Liver (tissue), 8 donors: ENCODE measurements at regions not wholly inside any gene's neighbourhood (a gene's known extent, or its start where the extent isn't known, plus 50 kb on each side); places are given as distances from the start of the nearest gene placed in this dataset.

ENCODE experiments used
- DNase-seq: peaks from one replicate; pipeline ENCODE4 v3.0.0-alpha.2; 2017; ENCODE audit warnings: low spot score
- H3K27ac ChIP-seq, 2 donors: one replicate each; pipeline ENCODE4 v1.7.0; 2013; ENCODE audit warnings: inconsistent platforms in 2 of 2, low read length in 2 of 2, control low read depth in 1 of 2, low read depth in 1 of 2, mild to moderate bottlenecking in 1 of 2
- H3K27me3 ChIP-seq, 4 donors: one replicate each; pipeline versions ENCODE4 v1.6.1 to v1.7.0; 2013; ENCODE audit warnings: low read length in 3 of 4, inconsistent platforms in 1 of 4, mild to moderate bottlenecking in 1 of 4, moderate library complexity in 1 of 4; ENCODE audit not compliant: control insufficient read depth in 4 of 4, insufficient read depth in 4 of 4
- H3K36me3 ChIP-seq, 4 donors: one replicate each; pipeline versions ENCODE4 v1.6.1 to v1.7.0; 2013; ENCODE audit warnings: low read length in 3 of 4, mild to moderate bottlenecking in 3 of 4, low read depth in 1 of 4, moderate library complexity in 1 of 4; ENCODE audit not compliant: control insufficient read depth in 4 of 4, insufficient read depth in 3 of 4
- H3K4me1 ChIP-seq, 4 donors: one replicate each; pipeline versions ENCODE4 v1.6.1 to v1.7.0; 2013; ENCODE audit warnings: low read length in 3 of 4, mild to moderate bottlenecking in 3 of 4, moderate library complexity in 1 of 4; ENCODE audit not compliant: control insufficient read depth in 4 of 4, insufficient read depth in 4 of 4
- H3K4me3 ChIP-seq, 3 donors: one replicate each; pipeline versions ENCODE4 v1.6.1 to v1.7.0; 2013; ENCODE audit warnings: low read length in 3 of 3, control low read depth in 1 of 3, low read depth in 1 of 3, mild to moderate bottlenecking in 1 of 3
- H3K9ac ChIP-seq, 2 donors: one replicate each; pipeline ENCODE4 v1.7.0; 2013; ENCODE audit warnings: low read length in 2 of 2, mild to moderate bottlenecking in 2 of 2, moderate library complexity in 2 of 2, control low read depth in 1 of 2, low read depth in 1 of 2
- H3K9me3 ChIP-seq, 4 donors: one replicate each; pipeline versions ENCODE4 v1.6.1 to v1.7.0; 2013; ENCODE audit warnings: low read length in 3 of 4; ENCODE audit not compliant: control insufficient read depth in 4 of 4
- EGR1 ChIP-seq, 2 donors: IDR thresholded peaks; 2 replicates each; pipeline ENCODE4 v1.6.1; 2016 to 2018; ENCODE audit warnings: antibody characterized with exemption in 2 of 2, low read depth in 2 of 2
- FOXA1 ChIP-seq: IDR thresholded peaks from 2 replicates; pipeline ENCODE4 v1.6.1; 2016; ENCODE audit warnings: antibody characterized with exemption
- FOXA2 ChIP-seq: IDR thresholded peaks from 2 replicates; pipeline ENCODE4 v1.6.1; 2016; ENCODE audit warnings: antibody characterized with exemption
- GABPA ChIP-seq, 2 donors: IDR thresholded peaks in 1 of 2; conservative IDR thresholded peaks in 1 of 2; 2 replicates each; pipeline ENCODE4 v1.6.1; 2016; ENCODE audit warnings: antibody characterized with exemption in 2 of 2, mild to moderate bottlenecking in 1 of 2, moderate library complexity in 1 of 2
- HNF4A ChIP-seq, 2 donors: conservative IDR thresholded peaks; 2 replicates each; pipeline ENCODE4 v1.6.1; 2016; ENCODE audit warnings: antibody characterized with exemption in 2 of 2, mild to moderate bottlenecking in 2 of 2
- HNF4G ChIP-seq: IDR thresholded peaks from 2 replicates; pipeline ENCODE4 v1.6.1; 2016; ENCODE audit warnings: antibody characterized with exemption
- JUND ChIP-seq, 2 donors: IDR thresholded peaks; 2 replicates each; pipeline ENCODE4 v1.6.1; 2016; ENCODE audit warnings: antibody characterized with exemption in 2 of 2
- NR2F2 ChIP-seq: IDR thresholded peaks from 2 replicates; pipeline ENCODE4 v1.6.1; 2016; ENCODE audit warnings: antibody characterized with exemption
- RAD21 ChIP-seq, 2 donors: IDR thresholded peaks; 2 replicates each; pipeline ENCODE4 v1.6.1; 2016; ENCODE audit warnings: antibody characterized with exemption in 2 of 2, mild to moderate bottlenecking in 2 of 2
- RXRA ChIP-seq, 2 donors: IDR thresholded peaks; 2 replicates each; pipeline ENCODE4 v1.6.1; 2017 to 2018; ENCODE audit warnings: antibody characterized with exemption in 2 of 2, mild to moderate bottlenecking in 1 of 2
- SP1 ChIP-seq: IDR thresholded peaks from 2 replicates; pipeline ENCODE4 v1.6.1; 2018; ENCODE audit warnings: antibody characterized with exemption, mild to moderate bottlenecking
- TAF1 ChIP-seq: conservative IDR thresholded peaks from 2 replicates; pipeline ENCODE4 v1.6.1; 2016; ENCODE audit warnings: antibody characterized with exemption, mild to moderate bottlenecking
- YY1 ChIP-seq: IDR thresholded peaks from 2 replicates; pipeline ENCODE4 v1.6.1; 2016; ENCODE audit warnings: antibody characterized with exemption, mild to moderate bottlenecking
- WGBS: extraction: QIAGEN DNeasy Blood & Tissue Kit; methylation state at CpG from one replicate; pipeline ENCODE4 v1.1.7; 2013; 5-methylcytosine and 5-hydroxymethylcytosine counted together
- TF ChIP-seq, protein P1 (sequence below): IDR thresholded peaks from 2 replicates; pipeline ENCODE4 v1.6.1; 2016; ENCODE audit warnings: antibody characterized with exemption
- TF ChIP-seq, protein P2 (sequence below): fragments of 150-350 bp; IDR thresholded peaks from 2 replicates; pipeline ENCODE4 v1.5.1; 2017; ENCODE audit warnings: improper control_type of control experiment, low read depth, low read length; ENCODE audit not compliant: missing input control
- TF ChIP-seq, protein P3 (sequence below): IDR thresholded peaks from 2 replicates; pipeline ENCODE4 v1.6.1; 2016; ENCODE audit warnings: antibody characterized with exemption, mild to moderate bottlenecking
- TF ChIP-seq, protein P4 (sequence below): IDR thresholded peaks from 2 replicates; pipeline ENCODE4 v1.6.1; 2016; ENCODE audit warnings: antibody characterized with exemption
- TF ChIP-seq, protein P5 (sequence below): IDR thresholded peaks from 2 replicates; pipeline ENCODE4 v1.6.1; 2016; ENCODE audit warnings: antibody characterized with exemption
- donor health status: healthy.
- donor health status: healthy.
- donor health status: healthy.
- donor health status: healthy.
- donor health status: healthy.

DNA sequence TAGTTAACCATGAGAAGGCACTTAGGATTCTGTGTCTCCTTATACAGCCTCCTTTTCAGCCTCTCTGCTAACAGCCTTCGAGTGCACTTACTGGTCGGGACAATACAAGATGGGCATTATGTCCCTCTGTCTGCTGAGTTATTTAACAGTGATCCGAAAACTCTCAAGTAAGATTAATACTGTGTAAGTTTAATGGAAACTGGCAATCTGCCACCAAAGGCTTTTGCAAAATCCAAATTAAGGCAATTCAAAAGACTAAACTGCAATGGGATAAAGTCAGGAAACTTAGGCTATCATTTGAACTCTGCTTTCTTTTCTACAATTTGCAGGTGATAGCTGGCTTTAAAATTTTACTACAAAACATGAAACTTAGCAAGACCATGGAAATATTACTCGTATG is 477.8 kb downstream of the TFEC start:
- Histone ChIP-seq H3K36me3 (no peaks in the 10 kb centered on the region), H3K4me3 (no peak overlapping the region), H3K27me3 (peaks cover 0 to 3% (median 0%) of the 10 kb centered on the region in 4 donors), H3K27ac (no peak overlapping the region), H3K9ac (no peak overlapping the region), H3K9me3 (no peaks in the 10 kb centered on the region), H3K4me1 (no peaks in the 10 kb centered on the region)
- no peak for DNase-seq
- WGBS = 86% methylated on average over 4 of the region's 4 CpGs
- TF ChIP-seq TAF1 = no peak
- no peak for TF ChIP-seq FOXA2
- TF ChIP-seq, protein P1, sequence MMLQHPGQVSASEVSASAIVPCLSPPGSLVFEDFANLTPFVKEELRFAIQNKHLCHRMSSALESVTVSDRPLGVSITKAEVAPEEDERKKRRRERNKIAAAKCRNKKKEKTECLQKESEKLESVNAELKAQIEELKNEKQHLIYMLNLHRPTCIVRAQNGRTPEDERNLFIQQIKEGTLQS = no peak
- no peak for TF ChIP-seq JUND (IDR thresholded peaks at IDR 0.05)
- no peak for TF ChIP-seq SP1
- TF ChIP-seq, protein P2, sequence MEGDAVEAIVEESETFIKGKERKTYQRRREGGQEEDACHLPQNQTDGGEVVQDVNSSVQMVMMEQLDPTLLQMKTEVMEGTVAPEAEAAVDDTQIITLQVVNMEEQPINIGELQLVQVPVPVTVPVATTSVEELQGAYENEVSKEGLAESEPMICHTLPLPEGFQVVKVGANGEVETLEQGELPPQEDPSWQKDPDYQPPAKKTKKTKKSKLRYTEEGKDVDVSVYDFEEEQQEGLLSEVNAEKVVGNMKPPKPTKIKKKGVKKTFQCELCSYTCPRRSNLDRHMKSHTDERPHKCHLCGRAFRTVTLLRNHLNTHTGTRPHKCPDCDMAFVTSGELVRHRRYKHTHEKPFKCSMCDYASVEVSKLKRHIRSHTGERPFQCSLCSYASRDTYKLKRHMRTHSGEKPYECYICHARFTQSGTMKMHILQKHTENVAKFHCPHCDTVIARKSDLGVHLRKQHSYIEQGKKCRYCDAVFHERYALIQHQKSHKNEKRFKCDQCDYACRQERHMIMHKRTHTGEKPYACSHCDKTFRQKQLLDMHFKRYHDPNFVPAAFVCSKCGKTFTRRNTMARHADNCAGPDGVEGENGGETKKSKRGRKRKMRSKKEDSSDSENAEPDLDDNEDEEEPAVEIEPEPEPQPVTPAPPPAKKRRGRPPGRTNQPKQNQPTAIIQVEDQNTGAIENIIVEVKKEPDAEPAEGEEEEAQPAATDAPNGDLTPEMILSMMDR = no peak
- TF ChIP-seq HNF4G = no peak
- no peak for TF ChIP-seq RAD21 (IDR thresholded peaks at IDR 0.05)
- no peak for TF ChIP-seq NR2F2
- TF ChIP-seq, protein P3, sequence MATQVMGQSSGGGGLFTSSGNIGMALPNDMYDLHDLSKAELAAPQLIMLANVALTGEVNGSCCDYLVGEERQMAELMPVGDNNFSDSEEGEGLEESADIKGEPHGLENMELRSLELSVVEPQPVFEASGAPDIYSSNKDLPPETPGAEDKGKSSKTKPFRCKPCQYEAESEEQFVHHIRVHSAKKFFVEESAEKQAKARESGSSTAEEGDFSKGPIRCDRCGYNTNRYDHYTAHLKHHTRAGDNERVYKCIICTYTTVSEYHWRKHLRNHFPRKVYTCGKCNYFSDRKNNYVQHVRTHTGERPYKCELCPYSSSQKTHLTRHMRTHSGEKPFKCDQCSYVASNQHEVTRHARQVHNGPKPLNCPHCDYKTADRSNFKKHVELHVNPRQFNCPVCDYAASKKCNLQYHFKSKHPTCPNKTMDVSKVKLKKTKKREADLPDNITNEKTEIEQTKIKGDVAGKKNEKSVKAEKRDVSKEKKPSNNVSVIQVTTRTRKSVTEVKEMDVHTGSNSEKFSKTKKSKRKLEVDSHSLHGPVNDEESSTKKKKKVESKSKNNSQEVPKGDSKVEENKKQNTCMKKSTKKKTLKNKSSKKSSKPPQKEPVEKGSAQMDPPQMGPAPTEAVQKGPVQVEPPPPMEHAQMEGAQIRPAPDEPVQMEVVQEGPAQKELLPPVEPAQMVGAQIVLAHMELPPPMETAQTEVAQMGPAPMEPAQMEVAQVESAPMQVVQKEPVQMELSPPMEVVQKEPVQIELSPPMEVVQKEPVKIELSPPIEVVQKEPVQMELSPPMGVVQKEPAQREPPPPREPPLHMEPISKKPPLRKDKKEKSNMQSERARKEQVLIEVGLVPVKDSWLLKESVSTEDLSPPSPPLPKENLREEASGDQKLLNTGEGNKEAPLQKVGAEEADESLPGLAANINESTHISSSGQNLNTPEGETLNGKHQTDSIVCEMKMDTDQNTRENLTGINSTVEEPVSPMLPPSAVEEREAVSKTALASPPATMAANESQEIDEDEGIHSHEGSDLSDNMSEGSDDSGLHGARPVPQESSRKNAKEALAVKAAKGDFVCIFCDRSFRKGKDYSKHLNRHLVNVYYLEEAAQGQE = no peak

DNA sequence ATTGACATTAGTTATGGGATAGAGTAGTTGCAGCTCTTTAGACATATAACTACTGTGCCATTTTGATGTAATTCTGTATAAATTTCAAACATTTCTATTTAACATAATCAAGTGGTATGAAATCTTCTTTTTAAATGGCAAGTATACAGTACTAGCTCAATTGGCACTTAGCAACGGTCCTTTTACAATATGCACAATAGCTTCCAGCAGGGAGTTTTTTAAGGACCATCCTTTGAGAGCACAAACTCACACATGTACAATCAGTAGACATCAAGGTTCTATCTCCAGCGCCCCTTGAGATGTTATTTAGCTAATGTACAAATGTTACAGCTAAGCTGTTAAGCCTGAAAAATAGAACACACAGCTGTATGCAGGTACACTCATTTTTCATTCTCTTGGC is 480.7 kb downstream of the TFEC start:
- Histone ChIP-seq H3K4me3 (no peak overlapping the region), H3K27me3 (peaks cover 0 to 3% (median 0%) of the 10 kb centered on the region in 4 donors), H3K36me3 (no peaks in the 10 kb centered on the region), H3K4me1 (no peaks in the 10 kb centered on the region), H3K9me3 (no peaks in the 10 kb centered on the region), H3K9ac (no peak overlapping the region), H3K27ac (no peak overlapping the region)
- 81% methylated on average over 2 of the region's 2 CpGs for WGBS
- no peak for DNase-seq
- TF ChIP-seq, protein P4, sequence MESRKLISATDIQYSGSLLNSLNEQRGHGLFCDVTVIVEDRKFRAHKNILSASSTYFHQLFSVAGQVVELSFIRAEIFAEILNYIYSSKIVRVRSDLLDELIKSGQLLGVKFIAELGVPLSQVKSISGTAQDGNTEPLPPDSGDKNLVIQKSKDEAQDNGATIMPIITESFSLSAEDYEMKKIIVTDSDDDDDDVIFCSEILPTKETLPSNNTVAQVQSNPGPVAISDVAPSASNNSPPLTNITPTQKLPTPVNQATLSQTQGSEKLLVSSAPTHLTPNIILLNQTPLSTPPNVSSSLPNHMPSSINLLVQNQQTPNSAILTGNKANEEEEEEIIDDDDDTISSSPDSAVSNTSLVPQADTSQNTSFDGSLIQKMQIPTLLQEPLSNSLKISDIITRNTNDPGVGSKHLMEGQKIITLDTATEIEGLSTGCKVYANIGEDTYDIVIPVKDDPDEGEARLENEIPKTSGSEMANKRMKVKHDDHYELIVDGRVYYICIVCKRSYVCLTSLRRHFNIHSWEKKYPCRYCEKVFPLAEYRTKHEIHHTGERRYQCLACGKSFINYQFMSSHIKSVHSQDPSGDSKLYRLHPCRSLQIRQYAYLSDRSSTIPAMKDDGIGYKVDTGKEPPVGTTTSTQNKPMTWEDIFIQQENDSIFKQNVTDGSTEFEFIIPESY = no peak
- TF ChIP-seq SP1 (no peak), HNF4A (conservative IDR thresholded peaks at IDR 0.05) (no peak), TAF1 (no peak), HNF4G (no peak), GABPA (IDR thresholded peaks at IDR 0.05 in 1 of 2, conservative IDR thresholded peaks at IDR 0.05 in 1 of 2) (no peak), FOXA1 (no peak), YY1 (no peak), RAD21 (IDR thresholded peaks at IDR 0.05) (no peak), EGR1 (IDR thresholded peaks at IDR 0.05; ENCODE audit: low read depth in 2 of 2) (no peak), FOXA2 (no peak), JUND (IDR thresholded peaks at IDR 0.05) (no peak), NR2F2 (no peak), RXRA (IDR thresholded peaks at IDR 0.05) (no peak)
- TF ChIP-seq, protein P3 = no peak
- TF ChIP-seq, protein P1 = no peak
- TF ChIP-seq, protein P2 = no peak
- TF ChIP-seq, protein P5, sequence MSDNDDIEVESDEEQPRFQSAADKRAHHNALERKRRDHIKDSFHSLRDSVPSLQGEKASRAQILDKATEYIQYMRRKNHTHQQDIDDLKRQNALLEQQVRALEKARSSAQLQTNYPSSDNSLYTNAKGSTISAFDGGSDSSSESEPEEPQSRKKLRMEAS = no peak
